GM23248 (cell line): ENCODE measurements at regions not wholly inside any gene's neighbourhood (a gene's known extent, or its start where the extent isn't known, plus 50 kb on each side); places are given as distances from the start of the nearest gene placed in this dataset.

Source experiments
- EZH2 ChIP-seq: fragments of 200-600 bp; sonication (generic); IDR thresholded peaks from 2 replicates; pipeline ENCODE4 v1.6.1; 2018; ENCODE audit warnings: antibody characterized with exemption, mild to moderate bottlenecking; ENCODE audit not compliant: insufficient read depth, poor library complexity, severe bottlenecking
- EZH2phosphoT487 ChIP-seq: fragments of 200-600 bp; sonication (generic); IDR thresholded peaks from 2 replicates; pipeline ENCODE4 v1.6.1; 2018; ENCODE audit warnings: antibody characterized with exemption, moderate library complexity, mild to moderate bottlenecking, low read depth; ENCODE audit not compliant: insufficient read depth

DNA sequence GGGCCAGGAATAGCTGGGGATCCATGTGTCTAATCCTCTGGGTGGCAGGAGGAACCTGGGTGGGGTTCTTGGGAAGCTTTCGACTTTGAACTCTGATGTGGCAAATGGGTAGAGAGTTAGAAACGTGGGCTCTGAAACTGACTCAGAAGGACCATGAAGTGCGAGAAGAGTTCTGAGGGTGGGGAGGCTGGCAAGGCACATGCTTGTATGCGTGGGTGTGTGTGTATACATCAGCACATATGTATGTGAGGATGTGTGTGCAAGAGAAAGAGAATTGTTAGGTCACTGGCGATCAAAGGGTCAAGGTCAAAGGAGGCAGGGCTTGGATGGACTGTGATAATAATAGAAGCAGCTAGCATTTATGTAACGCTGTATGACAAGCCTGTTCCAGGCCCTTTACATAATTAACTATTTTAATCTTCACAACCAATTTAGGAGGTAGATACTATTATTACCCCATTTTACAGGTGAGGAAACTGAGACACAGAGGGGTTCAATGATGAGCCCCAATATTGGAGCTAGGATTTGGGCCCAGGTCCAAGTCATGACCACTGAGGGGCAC, 84.5 kb upstream of the POU3F1 start:
- no peak for TF ChIP-seq EZH2
- TF ChIP-seq EZH2phosphoT487: no peak
